ENCODE measurements at regions not wholly inside any gene's neighbourhood (a gene's known extent, or its start where the extent isn't known, plus 50 kb on each side); places are given as distances from the start of the nearest gene placed in this dataset.
A peak's percentile ranks its signal among the peaks of the same experiment; 100 is the strongest.

DNA sequence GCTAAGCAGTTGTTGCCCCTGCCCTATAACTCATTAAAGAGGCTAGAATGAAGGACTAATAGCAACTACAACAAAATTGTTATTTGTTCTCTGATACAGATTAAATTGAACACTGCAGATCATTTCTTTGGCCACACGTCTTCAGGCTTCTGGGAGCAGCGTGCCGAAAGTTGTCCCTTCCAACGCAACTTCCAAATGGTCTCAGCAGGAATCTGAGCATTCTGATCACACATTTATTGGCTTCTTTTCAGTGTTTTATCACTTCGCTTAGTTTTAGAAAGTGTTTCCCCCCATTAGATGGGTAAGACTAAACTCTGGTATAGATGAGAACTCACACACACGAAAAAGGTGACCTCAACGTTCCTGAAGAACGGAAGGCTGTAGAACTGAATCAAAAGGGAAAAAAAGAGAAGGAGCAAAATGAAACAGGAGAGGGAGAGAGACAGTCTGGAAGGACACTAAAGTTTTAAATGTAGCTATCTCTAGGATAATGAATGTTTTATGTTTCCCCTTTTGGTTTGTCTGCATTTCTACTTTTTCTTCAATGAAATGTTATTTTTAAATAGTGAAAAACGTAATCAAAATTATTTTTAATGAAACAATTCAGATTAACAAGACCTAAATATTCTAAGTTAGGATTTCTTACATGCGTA lies 336.5 kb downstream of the RRAGC start (continued):
- TF ChIP-seq, protein P1, sequence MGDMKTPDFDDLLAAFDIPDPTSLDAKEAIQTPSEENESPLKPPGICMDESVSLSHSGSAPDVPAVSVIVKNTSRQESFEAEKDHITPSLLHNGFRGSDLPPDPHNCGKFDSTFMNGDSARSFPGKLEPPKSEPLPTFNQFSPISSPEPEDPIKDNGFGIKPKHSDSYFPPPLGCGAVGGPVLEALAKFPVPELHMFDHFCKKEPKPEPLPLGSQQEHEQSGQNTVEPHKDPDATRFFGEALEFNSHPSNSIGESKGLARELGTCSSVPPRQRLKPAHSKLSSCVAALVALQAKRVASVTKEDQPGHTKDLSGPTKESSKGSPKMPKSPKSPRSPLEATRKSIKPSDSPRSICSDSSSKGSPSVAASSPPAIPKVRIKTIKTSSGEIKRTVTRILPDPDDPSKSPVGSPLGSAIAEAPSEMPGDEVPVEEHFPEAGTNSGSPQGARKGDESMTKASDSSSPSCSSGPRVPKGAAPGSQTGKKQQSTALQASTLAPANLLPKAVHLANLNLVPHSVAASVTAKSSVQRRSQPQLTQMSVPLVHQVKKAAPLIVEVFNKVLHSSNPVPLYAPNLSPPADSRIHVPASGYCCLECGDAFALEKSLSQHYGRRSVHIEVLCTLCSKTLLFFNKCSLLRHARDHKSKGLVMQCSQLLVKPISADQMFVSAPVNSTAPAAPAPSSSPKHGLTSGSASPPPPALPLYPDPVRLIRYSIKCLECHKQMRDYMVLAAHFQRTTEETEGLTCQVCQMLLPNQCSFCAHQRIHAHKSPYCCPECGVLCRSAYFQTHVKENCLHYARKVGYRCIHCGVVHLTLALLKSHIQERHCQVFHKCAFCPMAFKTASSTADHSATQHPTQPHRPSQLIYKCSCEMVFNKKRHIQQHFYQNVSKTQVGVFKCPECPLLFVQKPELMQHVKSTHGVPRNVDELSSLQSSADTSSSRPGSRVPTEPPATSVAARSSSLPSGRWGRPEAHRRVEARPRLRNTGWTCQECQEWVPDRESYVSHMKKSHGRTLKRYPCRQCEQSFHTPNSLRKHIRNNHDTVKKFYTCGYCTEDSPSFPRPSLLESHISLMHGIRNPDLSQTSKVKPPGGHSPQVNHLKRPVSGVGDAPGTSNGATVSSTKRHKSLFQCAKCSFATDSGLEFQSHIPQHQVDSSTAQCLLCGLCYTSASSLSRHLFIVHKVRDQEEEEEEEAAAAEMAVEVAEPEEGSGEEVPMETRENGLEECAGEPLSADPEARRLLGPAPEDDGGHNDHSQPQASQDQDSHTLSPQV (IDR thresholded peaks at IDR 0.05), result peak; percentile 80
- TF ChIP-seq CREM (IDR thresholded peaks at IDR 0.05; ENCODE audit: low read depth), result no peak
- no peak for TF ChIP-seq HDAC6 (IDR thresholded peaks at IDR 0.05; ENCODE audit: low read depth, low read length)
- TF ChIP-seq, protein P2, sequence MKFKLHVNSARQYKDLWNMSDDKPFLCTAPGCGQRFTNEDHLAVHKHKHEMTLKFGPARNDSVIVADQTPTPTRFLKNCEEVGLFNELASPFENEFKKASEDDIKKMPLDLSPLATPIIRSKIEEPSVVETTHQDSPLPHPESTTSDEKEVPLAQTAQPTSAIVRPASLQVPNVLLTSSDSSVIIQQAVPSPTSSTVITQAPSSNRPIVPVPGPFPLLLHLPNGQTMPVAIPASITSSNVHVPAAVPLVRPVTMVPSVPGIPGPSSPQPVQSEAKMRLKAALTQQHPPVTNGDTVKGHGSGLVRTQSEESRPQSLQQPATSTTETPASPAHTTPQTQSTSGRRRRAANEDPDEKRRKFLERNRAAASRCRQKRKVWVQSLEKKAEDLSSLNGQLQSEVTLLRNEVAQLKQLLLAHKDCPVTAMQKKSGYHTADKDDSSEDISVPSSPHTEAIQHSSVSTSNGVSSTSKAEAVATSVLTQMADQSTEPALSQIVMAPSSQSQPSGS (CRISPR knock-in tag; IDR thresholded peaks at IDR 0.05), result no peak
- no peak for TF ChIP-seq ZFP36 (IDR thresholded peaks at IDR 0.05; ENCODE audit: low read depth, low read length, partially characterized antibody)
- TF ChIP-seq DNMT1 (IDR thresholded peaks at IDR 0.05), result no peak
- peak; percentile 42; the same call in 1 of the 2 replicates for TF ChIP-seq L3MBTL2 (IDR thresholded peaks at IDR 0.05)
- TF ChIP-seq, protein P3, sequence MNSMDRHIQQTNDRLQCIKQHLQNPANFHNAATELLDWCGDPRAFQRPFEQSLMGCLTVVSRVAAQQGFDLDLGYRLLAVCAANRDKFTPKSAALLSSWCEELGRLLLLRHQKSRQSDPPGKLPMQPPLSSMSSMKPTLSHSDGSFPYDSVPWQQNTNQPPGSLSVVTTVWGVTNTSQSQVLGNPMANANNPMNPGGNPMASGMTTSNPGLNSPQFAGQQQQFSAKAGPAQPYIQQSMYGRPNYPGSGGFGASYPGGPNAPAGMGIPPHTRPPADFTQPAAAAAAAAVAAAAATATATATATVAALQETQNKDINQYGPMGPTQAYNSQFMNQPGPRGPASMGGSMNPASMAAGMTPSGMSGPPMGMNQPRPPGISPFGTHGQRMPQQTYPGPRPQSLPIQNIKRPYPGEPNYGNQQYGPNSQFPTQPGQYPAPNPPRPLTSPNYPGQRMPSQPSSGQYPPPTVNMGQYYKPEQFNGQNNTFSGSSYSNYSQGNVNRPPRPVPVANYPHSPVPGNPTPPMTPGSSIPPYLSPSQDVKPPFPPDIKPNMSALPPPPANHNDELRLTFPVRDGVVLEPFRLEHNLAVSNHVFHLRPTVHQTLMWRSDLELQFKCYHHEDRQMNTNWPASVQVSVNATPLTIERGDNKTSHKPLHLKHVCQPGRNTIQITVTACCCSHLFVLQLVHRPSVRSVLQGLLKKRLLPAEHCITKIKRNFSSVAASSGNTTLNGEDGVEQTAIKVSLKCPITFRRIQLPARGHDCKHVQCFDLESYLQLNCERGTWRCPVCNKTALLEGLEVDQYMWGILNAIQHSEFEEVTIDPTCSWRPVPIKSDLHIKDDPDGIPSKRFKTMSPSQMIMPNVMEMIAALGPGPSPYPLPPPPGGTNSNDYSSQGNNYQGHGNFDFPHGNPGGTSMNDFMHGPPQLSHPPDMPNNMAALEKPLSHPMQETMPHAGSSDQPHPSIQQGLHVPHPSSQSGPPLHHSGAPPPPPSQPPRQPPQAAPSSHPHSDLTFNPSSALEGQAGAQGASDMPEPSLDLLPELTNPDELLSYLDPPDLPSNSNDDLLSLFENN (IDR thresholded peaks at IDR 0.05; ENCODE audit: low read depth in 2 of 2, low read length in 2 of 2), result no peak
- no peak for TF ChIP-seq GATA2 (CRISPR knock-in tag; IDR thresholded peaks at IDR 0.05)
- no peak for TF ChIP-seq ELF2 (CRISPR knock-in tag; IDR thresholded peaks at IDR 0.05)
- TF ChIP-seq, protein P4, sequence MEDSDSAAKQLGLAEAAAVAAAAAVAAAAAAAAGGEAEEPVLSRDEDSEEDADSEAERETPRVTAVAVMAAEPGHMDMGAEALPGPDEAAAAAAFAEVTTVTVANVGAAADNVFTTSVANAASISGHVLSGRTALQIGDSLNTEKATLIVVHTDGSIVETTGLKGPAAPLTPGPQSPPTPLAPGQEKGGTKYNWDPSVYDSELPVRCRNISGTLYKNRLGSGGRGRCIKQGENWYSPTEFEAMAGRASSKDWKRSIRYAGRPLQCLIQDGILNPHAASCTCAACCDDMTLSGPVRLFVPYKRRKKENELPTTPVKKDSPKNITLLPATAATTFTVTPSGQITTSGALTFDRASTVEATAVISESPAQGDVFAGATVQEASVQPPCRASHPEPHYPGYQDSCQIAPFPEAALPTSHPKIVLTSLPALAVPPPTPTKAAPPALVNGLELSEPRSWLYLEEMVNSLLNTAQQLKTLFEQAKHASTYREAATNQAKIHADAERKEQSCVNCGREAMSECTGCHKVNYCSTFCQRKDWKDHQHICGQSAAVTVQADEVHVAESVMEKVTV (CRISPR knock-in tag; IDR thresholded peaks at IDR 0.05), result no peak
- TF ChIP-seq, protein P5, sequence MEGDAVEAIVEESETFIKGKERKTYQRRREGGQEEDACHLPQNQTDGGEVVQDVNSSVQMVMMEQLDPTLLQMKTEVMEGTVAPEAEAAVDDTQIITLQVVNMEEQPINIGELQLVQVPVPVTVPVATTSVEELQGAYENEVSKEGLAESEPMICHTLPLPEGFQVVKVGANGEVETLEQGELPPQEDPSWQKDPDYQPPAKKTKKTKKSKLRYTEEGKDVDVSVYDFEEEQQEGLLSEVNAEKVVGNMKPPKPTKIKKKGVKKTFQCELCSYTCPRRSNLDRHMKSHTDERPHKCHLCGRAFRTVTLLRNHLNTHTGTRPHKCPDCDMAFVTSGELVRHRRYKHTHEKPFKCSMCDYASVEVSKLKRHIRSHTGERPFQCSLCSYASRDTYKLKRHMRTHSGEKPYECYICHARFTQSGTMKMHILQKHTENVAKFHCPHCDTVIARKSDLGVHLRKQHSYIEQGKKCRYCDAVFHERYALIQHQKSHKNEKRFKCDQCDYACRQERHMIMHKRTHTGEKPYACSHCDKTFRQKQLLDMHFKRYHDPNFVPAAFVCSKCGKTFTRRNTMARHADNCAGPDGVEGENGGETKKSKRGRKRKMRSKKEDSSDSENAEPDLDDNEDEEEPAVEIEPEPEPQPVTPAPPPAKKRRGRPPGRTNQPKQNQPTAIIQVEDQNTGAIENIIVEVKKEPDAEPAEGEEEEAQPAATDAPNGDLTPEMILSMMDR (IDR thresholded peaks at IDR 0.05 in 2 of 3, conservative IDR thresholded peaks at IDR 0.05 in 1 of 3; ENCODE audit: insufficient read depth in 2 of 3, low read depth in 1 of 3, low read length in 3 of 3), result no peak
- TF ChIP-seq MAFF (IDR thresholded peaks at IDR 0.05; ENCODE audit: low read length), result no peak
- TF ChIP-seq CBX2 (IDR thresholded peaks at IDR 0.05; ENCODE audit: insufficient read depth, low read length, poor library complexity, severe bottlenecking), result no peak
- peak; percentile 68; the same call in 1 of the 2 replicates for TF ChIP-seq POLR2H (tag; IDR thresholded peaks at IDR 0.05; ENCODE audit: low read depth)

All from K562 (cell line).